Left kidney (tissue), 1 donor: ENCODE measurements at regions not wholly inside any gene's neighbourhood (a gene's known extent, or its start where the extent isn't known, plus 50 kb on each side); places are given as distances from the start of the nearest gene placed in this dataset.

ENCODE experiments used
- DNase-seq: peaks from one replicate; pipeline ENCODE4 v3.0.0-alpha.2; 2013

- DNase-seq = no peak
These were observed 81.0 kb downstream of the SEMA4F start for GRCh38 chr2:74735009-74735408.

GRCh38 chr2:74735564-74735963, 81.5 kb downstream of the SEMA4F start:
- no peak for DNase-seq

DNA sequence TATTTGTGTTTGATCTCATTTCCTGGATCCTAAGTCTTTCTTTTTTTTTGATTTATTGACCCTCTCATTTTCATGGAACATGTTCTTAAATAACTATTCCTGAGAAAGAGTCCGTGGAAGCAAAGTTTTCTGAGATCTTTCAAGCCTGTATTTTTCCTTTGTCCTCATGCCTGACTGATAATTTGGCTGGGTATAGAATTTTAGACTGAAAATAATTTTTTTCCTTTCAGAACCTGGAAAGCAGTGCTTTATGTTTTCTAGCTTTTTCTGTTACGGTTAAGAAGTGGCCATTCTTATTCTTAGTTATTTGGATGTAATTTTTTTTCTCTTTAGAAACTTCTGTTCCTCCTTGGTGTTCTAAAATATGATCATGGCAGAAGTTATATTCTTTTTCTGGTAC, 82.5 kb downstream of the SEMA4F start:
- no peak for DNase-seq

- DNase-seq = no peak
These were observed 84.5 kb downstream of the SEMA4F start for GRCh38 chr2:74738586-74738985.

GRCh38 chr2:74739129-74739528, 85.1 kb downstream of the SEMA4F start:
- DNase-seq = no peak

GRCh38 chr2:74739733-74740241, 85.7 kb downstream of the SEMA4F start:
- DNase-seq = no peak

- DNase-seq = no peak
These were observed 86.3 kb downstream of the SEMA4F start for GRCh38 chr2:74740395-74740740.

GRCh38 chr2:74740741-74741431, 86.8 kb downstream of the SEMA4F start:
- no peak for DNase-seq

- DNase-seq = no peak
These were observed 87.6 kb downstream of the SEMA4F start for GRCh38 chr2:74741629-74742028.

DNA sequence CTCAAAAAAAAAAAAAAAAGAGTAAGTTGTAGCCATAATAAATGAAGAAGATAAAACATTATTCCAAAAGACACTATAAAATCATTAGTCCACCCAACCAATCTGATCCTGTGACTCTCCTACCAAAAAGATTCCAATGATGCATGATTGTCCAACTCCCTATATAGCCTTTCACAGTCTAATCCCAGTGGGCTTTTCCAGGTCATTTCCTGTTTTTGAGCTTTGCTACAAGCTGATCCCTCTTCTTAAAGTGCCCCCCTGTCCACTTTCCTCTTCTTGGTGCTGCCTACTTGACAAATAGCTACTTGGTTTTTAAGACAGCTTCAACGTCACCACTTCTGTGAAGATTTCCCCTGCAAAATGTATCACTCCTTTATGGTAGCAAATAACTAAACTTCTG, 88.4 kb downstream of the SEMA4F start:
- no peak for DNase-seq

- no peak for DNase-seq
These were observed 89.0 kb downstream of the SEMA4F start for GRCh38 chr2:74743039-74743438.

DNA sequence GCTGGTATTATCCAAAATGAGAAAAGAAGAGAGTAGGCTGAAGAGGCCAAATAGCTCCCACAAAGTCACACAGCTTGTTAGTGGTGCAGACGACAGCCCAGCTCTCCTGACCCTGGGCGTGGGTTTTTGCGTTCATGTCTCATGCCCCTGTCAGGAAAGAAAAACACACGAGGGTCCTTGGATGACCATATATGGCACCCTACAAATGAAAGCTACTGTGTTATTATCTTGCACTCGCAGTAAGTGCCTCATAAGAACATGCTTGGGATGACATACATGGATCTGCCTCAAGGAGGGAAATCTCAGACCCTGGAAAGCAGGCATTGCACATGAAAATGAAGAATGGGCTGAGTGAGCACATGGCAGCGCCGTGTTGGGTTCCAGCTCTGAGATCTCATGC, 89.7 kb downstream of the SEMA4F start:
- DNase-seq = no peak

- no peak for DNase-seq
These were observed 89.0 kb upstream of the HK2 start for GRCh38 chr2:74744731-74745515.

DNA sequence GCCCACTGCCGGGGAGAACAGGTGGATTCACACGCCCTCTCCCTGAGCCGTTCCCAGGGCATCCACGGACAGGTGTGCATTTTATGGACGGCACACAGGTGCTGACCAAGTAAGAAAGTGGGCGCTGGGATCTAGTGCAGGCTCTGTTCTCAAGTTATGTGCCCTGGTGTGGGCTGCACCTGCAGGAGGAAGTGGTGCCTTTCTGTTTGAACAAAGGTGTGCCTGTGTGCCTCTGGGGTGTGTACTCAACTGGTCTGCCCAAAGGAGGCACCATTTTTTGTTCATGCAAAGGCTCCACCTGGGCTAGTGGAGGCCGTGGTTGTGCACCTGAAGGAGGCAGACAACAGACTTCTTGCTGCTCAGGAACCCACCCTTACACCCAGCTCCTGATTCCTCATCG, 88.2 kb upstream of the HK2 start:
- DNase-seq = no peak

DNA sequence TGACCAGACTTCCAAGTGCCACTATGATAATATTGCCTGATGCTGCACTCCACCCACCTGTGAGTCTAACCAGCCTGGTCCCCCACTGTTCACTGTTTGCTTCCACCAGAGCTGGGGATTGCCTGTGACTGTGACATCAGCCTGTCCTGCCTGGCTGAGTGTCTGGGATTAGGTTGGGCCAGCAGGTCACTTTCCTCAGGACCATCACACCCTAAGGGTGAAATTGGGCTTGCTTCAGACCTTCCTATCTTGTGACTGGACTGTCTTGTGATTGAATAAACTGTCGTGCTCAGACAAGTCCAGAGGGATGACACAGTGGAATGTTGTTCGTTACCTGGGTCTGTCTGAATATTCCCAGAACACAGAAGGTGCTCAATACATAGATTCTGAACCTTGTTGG, 87.4 kb upstream of the HK2 start:
- no peak for DNase-seq

DNA sequence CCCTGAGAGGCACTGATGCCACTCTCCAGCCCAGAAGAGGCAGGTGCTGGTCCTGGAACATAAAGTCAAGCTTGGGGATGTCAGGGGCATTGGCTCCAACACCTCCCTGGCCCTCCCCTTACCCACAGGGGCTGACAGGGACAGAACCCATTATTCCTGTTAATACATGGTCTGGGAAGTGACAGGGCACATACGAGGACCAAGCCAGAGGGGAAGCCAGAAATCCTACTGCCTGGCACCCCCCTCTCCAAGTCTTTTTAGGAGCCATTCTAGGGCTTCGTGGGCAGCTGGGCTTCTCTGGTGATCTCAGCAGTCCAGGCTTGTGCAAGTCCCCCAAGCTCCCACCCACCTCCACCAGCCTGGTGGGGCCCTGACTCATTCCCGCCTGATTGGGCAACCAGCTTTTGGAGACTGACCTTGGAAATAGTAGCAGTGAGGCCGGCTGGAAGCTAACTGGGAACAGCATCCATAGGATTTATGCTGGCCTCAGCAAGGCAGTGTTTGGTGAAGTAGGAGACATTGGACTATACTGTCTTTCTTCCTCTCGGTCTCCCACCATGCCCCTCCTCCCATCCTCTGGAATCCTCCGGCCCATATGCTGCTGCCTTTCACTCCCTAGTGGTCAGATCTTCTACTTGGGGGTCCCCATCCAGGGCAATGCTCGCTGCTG, 86.4 kb upstream of the HK2 start:
- no peak for DNase-seq

DNA sequence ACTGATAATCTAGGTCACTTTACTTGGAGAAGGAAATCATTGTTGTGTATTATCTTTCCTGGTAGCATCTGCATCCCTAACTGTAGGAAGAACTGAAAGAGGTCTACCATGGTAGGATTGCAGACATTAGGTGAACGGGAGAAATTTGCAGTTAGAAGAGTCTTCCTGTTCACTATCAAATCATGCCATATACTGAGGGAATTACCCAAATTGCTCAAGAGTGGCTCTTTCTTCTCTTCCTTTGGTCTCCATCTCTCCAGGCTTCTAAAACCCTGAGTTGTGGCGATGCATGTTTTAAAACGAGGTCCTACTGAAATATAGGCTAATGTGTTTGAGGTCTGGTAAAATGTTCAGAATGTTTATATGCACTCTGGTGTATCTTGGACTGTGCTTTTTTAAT, 85.3 kb upstream of the HK2 start:
- no peak for DNase-seq

GRCh38 chr2:74749432-74749831, 84.5 kb upstream of the HK2 start:
- DNase-seq = no peak

DNA sequence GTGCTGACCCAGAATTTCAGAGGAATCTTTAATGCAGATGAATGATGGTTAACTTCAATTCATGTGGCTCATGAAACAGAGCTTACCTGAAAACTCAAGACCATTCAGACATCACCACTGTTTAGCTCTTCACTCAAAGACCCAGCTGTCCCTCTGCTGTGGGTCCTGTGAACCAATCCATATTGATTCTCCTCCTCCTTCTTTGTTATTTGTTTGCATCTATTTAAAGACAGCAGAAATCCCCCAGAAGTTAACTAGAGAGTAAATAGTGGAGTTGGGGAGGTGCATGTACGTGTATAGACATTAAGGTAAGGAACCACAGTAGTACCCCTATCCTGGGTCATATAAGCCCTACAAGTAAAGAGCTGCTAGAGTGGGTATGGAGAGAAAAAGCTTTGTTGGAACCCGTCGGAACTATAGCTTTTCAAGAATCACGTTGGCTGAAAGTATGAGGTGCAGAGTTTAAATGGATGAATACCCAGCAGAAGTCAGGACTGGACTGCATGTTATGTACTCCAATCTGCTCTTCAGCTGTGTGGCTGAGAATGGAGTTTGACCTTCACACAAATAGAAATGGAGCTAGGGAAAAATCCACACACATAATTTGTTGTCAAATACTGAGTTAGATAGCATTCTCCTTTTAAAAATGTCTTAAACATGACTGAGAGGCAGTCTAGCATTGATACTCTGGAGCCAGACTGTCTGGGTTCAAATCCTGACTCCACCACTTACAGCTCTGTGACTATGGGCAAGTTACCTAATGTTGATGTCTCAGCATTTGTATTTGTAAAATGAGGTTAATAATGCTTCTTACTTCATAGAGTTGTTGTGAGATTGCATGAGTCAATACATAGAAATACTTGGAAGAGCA, 81.7 kb upstream of the HK2 start:
- no peak for DNase-seq

- no peak for DNase-seq
These were observed 78.5 kb upstream of the HK2 start for GRCh38 chr2:74755386-74755785.

DNA sequence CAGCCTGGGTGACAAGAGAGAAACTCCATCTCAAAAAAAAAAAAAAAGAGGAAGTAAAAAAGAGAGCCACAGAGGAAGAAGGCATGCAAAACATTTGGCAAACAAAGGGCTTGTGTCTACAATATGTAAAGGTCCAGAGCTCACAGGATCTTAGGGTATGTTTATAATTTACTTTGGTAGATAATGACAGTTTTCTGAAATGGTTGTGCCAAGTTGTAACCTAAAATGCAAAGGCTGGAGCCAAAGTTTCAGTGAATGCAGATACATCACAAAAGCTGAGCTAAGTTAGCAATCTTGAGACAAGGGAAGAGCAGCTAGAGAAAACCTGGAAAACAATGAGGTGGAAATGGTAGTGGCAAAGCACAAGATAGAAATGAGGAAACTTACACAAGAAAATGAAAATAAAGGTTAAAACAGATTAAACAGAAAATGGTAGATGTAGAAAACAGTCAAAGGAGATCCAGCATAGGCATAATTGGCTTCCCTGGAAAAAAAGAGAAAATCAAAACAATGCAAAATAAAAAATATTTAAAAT, 77.5 kb upstream of the HK2 start:
- DNase-seq = no peak

DNA sequence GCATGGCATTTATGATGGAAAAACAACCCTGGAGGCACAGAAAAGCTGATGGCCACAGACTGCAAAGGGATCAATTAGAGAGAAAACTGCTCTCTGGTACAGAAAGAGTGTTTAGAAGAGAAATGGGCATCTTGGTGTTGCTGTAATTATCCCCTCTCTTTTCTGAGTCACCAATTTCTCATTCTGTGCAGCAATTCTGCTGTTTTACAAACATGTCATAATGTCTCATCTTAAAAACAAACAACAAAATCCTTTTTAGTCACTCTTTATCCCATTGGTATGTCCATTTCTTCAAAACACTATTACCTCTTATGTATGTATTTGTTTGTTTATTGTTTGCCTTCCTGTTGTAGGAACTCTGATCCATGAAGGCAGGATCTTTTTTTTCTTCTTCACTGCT, 73.9 kb upstream of the HK2 start:
- DNase-seq = no peak
